Left ventricle myocardium inferior (tissue), 1 donor: ENCODE measurements at regions not wholly inside any gene's neighbourhood (a gene's known extent, or its start where the extent isn't known, plus 50 kb on each side); places are given as distances from the start of the nearest gene placed in this dataset.

Experiments
- DNase-seq: peaks from one replicate; pipeline ENCODE4 v3.0.0-alpha.2; 2020
- H3K27ac ChIP-seq: fragments of 200-600 bp; replicated peaks from 2 replicates; pipeline ENCODE4 v1.8.0; 2021
- H3K27me3 ChIP-seq: fragments of 200-600 bp; 2 replicates; pipeline ENCODE4 v1.8.0; 2021; ENCODE audit warnings: low read depth
- H3K36me3 ChIP-seq: fragments of 200-600 bp; 2 replicates; pipeline ENCODE4 v1.8.0; 2021
- H3K4me1 ChIP-seq: fragments of 200-600 bp; 2 replicates; pipeline ENCODE4 v1.8.0; 2021
- H3K4me3 ChIP-seq: fragments of 200-600 bp; 2 replicates; pipeline ENCODE4 v1.8.0; 2021; ENCODE audit warnings: mild to moderate bottlenecking, moderate library complexity
- H3K9me3 ChIP-seq: fragments of 200-600 bp; replicated peaks from 2 replicates; pipeline ENCODE4 v1.8.0; 2021
- intact Hi-C: fragments of 100-400 bp; cut with micrococcal nuclease; formaldehyde crosslinking; loops from one replicate; pipeline ENCODE4 v1.11.0; 2022
- TF ChIP-seq, protein P1 (sequence below): fragments of 200-600 bp; IDR thresholded peaks from 2 replicates; pipeline ENCODE4 v1.8.0; 2021; ENCODE audit warnings: antibody characterized with exemption, mild to moderate bottlenecking, borderline replicate concordance
- donor health status: DM: no; HTN: yes; CAD: no; lungs with severe emphysema.

DNA sequence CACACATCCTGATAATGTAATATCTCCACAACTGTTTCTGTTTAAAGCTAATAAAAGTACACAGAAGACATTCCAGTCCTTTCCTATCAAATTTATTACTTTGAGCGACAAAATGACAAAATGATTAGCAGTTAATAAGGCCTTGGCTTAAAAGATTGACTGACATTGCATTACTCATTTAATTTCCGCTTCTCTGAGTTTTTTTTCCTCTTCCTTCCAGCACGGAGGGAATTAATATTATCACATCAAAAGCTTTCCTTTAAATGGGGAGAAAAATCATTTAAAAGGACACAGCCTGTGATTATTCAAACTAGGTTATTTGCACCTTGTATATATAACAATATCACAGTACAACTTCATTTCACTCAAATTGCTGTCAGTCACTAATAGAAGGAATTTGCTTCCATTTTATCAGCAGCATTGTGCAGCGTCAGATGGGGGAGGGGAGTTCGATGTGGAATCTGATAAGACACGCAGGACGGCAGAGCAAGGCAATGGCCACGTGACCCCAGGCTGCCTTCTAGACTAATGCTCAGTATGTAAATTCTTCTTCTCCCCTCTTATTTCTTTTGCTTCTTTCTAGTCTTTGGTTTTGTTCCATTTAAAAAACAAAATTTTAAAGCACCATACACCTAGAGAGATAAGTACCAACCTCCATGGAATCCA, 400.5 kb downstream of the IRX1 start:
- Histone ChIP-seq H3K27me3 (peaks cover 9% of the 10 kb centered on the region), H3K4me3 (no peak overlapping the region), H3K36me3 (no peaks in the 10 kb centered on the region), H3K27ac (no peak overlapping the region), H3K9me3 (peaks cover 11% of the 10 kb centered on the region), H3K4me1 (peaks cover 47% of the 10 kb centered on the region)
- TF ChIP-seq, protein P1, sequence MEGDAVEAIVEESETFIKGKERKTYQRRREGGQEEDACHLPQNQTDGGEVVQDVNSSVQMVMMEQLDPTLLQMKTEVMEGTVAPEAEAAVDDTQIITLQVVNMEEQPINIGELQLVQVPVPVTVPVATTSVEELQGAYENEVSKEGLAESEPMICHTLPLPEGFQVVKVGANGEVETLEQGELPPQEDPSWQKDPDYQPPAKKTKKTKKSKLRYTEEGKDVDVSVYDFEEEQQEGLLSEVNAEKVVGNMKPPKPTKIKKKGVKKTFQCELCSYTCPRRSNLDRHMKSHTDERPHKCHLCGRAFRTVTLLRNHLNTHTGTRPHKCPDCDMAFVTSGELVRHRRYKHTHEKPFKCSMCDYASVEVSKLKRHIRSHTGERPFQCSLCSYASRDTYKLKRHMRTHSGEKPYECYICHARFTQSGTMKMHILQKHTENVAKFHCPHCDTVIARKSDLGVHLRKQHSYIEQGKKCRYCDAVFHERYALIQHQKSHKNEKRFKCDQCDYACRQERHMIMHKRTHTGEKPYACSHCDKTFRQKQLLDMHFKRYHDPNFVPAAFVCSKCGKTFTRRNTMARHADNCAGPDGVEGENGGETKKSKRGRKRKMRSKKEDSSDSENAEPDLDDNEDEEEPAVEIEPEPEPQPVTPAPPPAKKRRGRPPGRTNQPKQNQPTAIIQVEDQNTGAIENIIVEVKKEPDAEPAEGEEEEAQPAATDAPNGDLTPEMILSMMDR: no peak
- intact Hi-C loops: no loop called here
- DNase-seq: no peak

DNA sequence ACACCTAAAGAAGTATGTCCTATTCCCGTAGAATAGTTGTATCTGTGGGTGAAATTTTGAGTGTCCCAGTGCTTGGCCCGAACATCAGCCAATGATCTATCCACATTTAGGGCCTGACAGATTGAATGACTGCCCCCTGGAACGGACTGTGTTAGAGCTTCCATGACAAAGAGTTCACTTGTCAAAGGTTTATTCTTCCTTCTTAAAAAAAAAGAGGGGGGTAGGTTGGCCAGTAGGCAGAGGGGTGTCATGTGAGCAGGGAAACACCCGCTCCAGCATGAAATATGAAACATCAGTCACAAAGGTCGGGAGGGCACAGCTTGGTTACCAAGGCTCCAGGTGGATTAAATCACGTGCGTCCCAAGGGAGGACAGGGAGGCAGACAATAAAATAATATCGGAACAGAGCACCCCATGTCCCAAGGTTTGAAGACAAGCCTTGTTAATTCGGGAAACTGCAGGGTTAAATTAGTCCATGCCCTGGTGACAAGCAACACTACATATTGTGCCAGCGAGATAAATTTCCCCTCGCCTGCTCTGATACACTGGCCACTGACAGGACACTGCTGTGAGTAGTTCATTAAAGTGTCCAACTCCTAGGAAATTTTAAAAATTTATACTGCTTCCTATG, 401.2 kb downstream of the IRX1 start:
- Histone ChIP-seq H3K4me1 (peaks cover 47% of the 10 kb centered on the region), H3K27ac (no peak overlapping the region), H3K36me3 (no peaks in the 10 kb centered on the region), H3K4me3 (no peak overlapping the region), H3K27me3 (peaks cover 9% of the 10 kb centered on the region), H3K9me3 (peaks cover 6% of the 10 kb centered on the region)
- DNase-seq: no peak
- TF ChIP-seq, protein P1: no peak
- intact Hi-C loops: no loop called here

DNA sequence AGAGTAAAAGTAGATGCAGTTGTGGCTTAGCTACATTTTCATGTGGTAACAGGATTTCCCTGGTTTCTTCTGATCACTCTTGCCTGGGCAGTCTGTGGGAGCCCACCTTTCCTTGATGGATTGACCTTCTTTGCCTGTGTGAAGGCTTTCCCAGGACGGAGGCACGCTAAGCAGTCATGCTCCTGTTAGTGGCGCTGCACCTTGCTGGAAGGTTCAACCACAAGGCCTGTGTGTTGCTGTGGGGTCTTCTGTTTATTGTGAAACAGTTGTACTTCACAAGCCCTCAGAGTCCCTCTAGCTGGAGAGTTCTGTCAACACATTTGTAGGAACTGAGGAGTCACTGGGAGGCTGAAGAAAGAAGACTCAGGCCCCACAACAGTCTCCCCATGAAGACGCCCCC, 402.0 kb downstream of the IRX1 start:
- Histone ChIP-seq H3K9me3 (no peaks in the 10 kb centered on the region), H3K4me1 (peaks cover 46% of the 10 kb centered on the region), H3K36me3 (no peaks in the 10 kb centered on the region), H3K4me3 (no peak overlapping the region), H3K27ac (no peak overlapping the region), H3K27me3 (peaks cover 9% of the 10 kb centered on the region)
- TF ChIP-seq, protein P1: no peak
- no peak for DNase-seq
- intact Hi-C loops: no loop called here

DNA sequence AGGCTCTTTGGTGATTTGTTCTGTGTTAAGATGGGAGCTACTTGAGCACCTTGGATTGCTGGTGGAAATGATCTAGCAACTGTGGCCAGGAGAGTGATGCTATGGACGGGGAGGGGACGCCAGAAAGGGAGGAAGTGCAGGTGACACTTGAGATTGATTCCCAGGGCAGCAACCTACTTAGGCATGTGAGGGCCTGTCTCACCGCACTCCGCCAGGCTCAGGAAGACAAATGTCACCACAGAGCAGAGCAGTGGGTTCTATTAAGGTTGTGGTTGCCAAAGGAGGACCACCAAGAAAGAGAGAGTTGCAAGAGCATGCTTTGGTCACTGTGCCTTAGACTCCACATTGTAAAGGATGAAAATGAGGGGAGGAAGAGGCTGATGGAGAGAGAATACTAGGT, 404.3 kb downstream of the IRX1 start:
- Histone ChIP-seq H3K27ac (no peak overlapping the region), H3K36me3 (no peaks in the 10 kb centered on the region), H3K9me3 (no peaks in the 10 kb centered on the region), H3K27me3 (peaks cover 9% of the 10 kb centered on the region), H3K4me3 (no peak overlapping the region), H3K4me1 (peaks cover 25% of the 10 kb centered on the region)
- no peak for DNase-seq
- TF ChIP-seq, protein P1: no peak
- intact Hi-C loops: no loop called here

DNA sequence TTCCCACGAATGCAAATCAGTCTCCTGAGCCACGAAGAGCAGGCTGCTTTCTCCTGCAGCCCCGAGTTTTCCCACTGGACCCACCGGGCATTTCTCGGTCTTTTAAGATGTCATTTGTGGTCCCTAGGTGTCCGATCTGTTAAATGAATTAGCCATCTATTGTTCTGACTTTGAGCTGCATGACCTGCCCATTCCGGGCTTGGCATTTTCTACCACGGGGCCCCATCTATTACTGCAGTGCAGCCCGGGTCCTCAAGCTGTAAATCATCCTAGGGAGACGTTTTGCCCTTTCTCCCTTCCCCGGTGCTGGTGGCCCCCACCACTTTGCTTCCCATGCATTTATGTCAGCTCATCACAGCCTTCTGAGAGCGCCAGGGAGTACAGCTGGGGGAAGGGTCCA, 405.4 kb downstream of the IRX1 start:
- TF ChIP-seq, protein P1: no peak
- intact Hi-C loops: no loop called here
- H3K27me3 ChIP-seq: peaks cover 9% of the 10 kb centered on the region
- peaks cover 16% of the 10 kb centered on the region for H3K4me1 ChIP-seq
- no peak overlapping the region for H3K27ac ChIP-seq
- DNase-seq: no peak
- no peaks in the 10 kb centered on the region for H3K36me3 ChIP-seq
- no peaks in the 10 kb centered on the region for H3K9me3 ChIP-seq
- H3K4me3 ChIP-seq: no peak overlapping the region
